Neutrophil (primary cell): ENCODE measurements at regions not wholly inside any gene's neighbourhood (a gene's known extent, or its start where the extent isn't known, plus 50 kb on each side); places are given as distances from the start of the nearest gene placed in this dataset.

Source experiments
- H3K27ac ChIP-seq: fragments of 200-600 bp; sonication (generic); 2 replicates; pipeline ENCODE4 v1.5.1; 2016; ENCODE audit warnings: mild to moderate bottlenecking, moderate library complexity
- H3K27me3 ChIP-seq: fragments of 200-600 bp; sonication (generic); 2 replicates; pipeline ENCODE4 v1.6.0; 2016; ENCODE audit warnings: mild to moderate bottlenecking
- H3K36me3 ChIP-seq: fragments of 200-600 bp; sonication (generic); 2 replicates; pipeline ENCODE4 v1.5.1; 2017
- H3K4me1 ChIP-seq, 2 experiments: fragments of 200-600 bp in 1 of 2; sonication (generic) in 1 of 2; 1 replicate in 1 of 2; 2 replicates in 1 of 2; pipeline versions ENCODE4 v1.5.1 to v1.6.1; 2013 to 2016; ENCODE audit warnings: low read depth in 1 of 2, low read length in 1 of 2, mild to moderate bottlenecking in 1 of 2, moderate library complexity in 1 of 2; ENCODE audit not compliant: control insufficient read depth in 1 of 2, insufficient read depth in 1 of 2
- H3K4me3 ChIP-seq, 2 experiments: fragments of 200-600 bp in 1 of 2; sonication (generic) in 1 of 2; 1 replicate in 1 of 2; 2 replicates in 1 of 2; pipeline ENCODE4 v1.5.1; 2013 to 2016; ENCODE audit warnings: low read depth in 1 of 2, low read length in 1 of 2, mild to moderate bottlenecking in 1 of 2, moderate library complexity in 1 of 2
- H3K9me3 ChIP-seq: fragments of 200-600 bp; sonication (generic); 2 replicates; pipeline ENCODE4 v1.5.1; 2016
- CTCF ChIP-seq: fragments of 200-600 bp; sonication (generic); IDR thresholded peaks from 2 replicates; pipeline ENCODE4 v1.5.1; 2016; ENCODE audit warnings: antibody characterized with exemption

GRCh38 chr12:94811611-94812010, 161.3 kb upstream of the TMCC3 start:
- Histone ChIP-seq H3K4me1 (no peaks in the 10 kb centered on the region), H3K36me3 (no peaks in the 10 kb centered on the region), H3K27me3 (no peaks in the 10 kb centered on the region), H3K9me3 (peaks cover 7% of the 10 kb centered on the region), H3K4me3 (no peak overlapping the region), H3K27ac (no peak overlapping the region)
- no peak for TF ChIP-seq CTCF

- TF ChIP-seq CTCF, result no peak
- Histone ChIP-seq H3K9me3 (no peaks in the 10 kb centered on the region), H3K4me1 (peaks cover 11 to 12% of the 10 kb centered on the region in 2 experiments), H3K27ac (no peak overlapping the region), H3K4me3 (no peak overlapping the region), H3K27me3 (no peaks in the 10 kb centered on the region), H3K36me3 (no peaks in the 10 kb centered on the region)
Observed at GRCh38 chr12:94807951-94808350, 157.6 kb upstream of the TMCC3 start.

GRCh38 chr12:94806617-94807016, 156.3 kb upstream of the TMCC3 start:
- Histone ChIP-seq H3K4me3 (no peak overlapping the region), H3K27ac (no peak overlapping the region), H3K36me3 (no peaks in the 10 kb centered on the region), H3K9me3 (no peaks in the 10 kb centered on the region), H3K4me1 (peaks cover 24 to 26% of the 10 kb centered on the region in 2 experiments), H3K27me3 (no peaks in the 10 kb centered on the region)
- no peak for TF ChIP-seq CTCF

GRCh38 chr12:94805749-94806529, 155.6 kb upstream of the TMCC3 start:
- H3K4me3 ChIP-seq, result no peak overlapping the region
- TF ChIP-seq CTCF, result no peak
- H3K9me3 ChIP-seq, result no peaks in the 10 kb centered on the region
- H3K36me3 ChIP-seq, result no peaks in the 10 kb centered on the region
- H3K27me3 ChIP-seq, result no peaks in the 10 kb centered on the region
- no peak overlapping the region for H3K27ac ChIP-seq
- peaks cover 30 to 32% of the 10 kb centered on the region in 2 experiments for H3K4me1 ChIP-seq

GRCh38 chr12:94803939-94804338, 153.6 kb upstream of the TMCC3 start:
- Histone ChIP-seq H3K27me3 (no peaks in the 10 kb centered on the region), H3K4me1 (peaks cover 30 to 44% of the 10 kb centered on the region in 2 experiments), H3K27ac (no peak overlapping the region), H3K4me3 (no peak overlapping the region), H3K36me3 (no peaks in the 10 kb centered on the region), H3K9me3 (no peaks in the 10 kb centered on the region)
- no peak for TF ChIP-seq CTCF
